Testis (tissue), 2 donors: ENCODE measurements at regions not wholly inside any gene's neighbourhood (a gene's known extent, or its start where the extent isn't known, plus 50 kb on each side); places are given as distances from the start of the nearest gene placed in this dataset.

Source experiments
- POLR2A ChIP-seq: fragments of 450-650 bp; IDR thresholded peaks from one replicate; pipeline ENCODE4 v1.6.1; 2017; ENCODE audit warnings: antibody characterized with exemption, mild to moderate bottlenecking, moderate library complexity
- TF ChIP-seq, protein P1 (sequence below), 3 experiments: fragments of 450-650 bp in 2 of 3; fragments of 200-600 bp in 1 of 3; sonication (generic) in 1 of 3; IDR thresholded peaks; one replicate each; pipeline ENCODE4 v1.5.1; 2016 to 2019; ENCODE audit warnings: antibody characterized with exemption in 3 of 3, mild to moderate bottlenecking in 2 of 3, moderate library complexity in 1 of 3

- TF ChIP-seq, protein P1, sequence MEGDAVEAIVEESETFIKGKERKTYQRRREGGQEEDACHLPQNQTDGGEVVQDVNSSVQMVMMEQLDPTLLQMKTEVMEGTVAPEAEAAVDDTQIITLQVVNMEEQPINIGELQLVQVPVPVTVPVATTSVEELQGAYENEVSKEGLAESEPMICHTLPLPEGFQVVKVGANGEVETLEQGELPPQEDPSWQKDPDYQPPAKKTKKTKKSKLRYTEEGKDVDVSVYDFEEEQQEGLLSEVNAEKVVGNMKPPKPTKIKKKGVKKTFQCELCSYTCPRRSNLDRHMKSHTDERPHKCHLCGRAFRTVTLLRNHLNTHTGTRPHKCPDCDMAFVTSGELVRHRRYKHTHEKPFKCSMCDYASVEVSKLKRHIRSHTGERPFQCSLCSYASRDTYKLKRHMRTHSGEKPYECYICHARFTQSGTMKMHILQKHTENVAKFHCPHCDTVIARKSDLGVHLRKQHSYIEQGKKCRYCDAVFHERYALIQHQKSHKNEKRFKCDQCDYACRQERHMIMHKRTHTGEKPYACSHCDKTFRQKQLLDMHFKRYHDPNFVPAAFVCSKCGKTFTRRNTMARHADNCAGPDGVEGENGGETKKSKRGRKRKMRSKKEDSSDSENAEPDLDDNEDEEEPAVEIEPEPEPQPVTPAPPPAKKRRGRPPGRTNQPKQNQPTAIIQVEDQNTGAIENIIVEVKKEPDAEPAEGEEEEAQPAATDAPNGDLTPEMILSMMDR (IDR thresholded peaks at IDR 0.05) = no peak
- TF ChIP-seq POLR2A = no peak
Observed at GRCh38 chr4:125827696-125828052, 512.9 kb downstream of the FAT4 start.
